Ovary (tissue), 3 donors: ENCODE measurements at regions not wholly inside any gene's neighbourhood (a gene's known extent, or its start where the extent isn't known, plus 50 kb on each side); places are given as distances from the start of the nearest gene placed in this dataset.

Source experiments
- CTCF ChIP-seq, 3 donors: fragments of 450-650 bp in 2 of 3; fragments of 200-600 bp in 1 of 3; IDR thresholded peaks; one replicate each; pipeline versions ENCODE4 v1.5.1 to v1.8.0; 2016 to 2022; ENCODE audit warnings: antibody characterized with exemption in 3 of 3, mild to moderate bottlenecking in 1 of 3
- EP300 ChIP-seq: sonication (generic); formaldehyde crosslinking; IDR thresholded peaks from one replicate; pipeline ENCODE4 v1.6.1; 2017; ENCODE audit warnings: antibody characterized with exemption
- POLR2A ChIP-seq: fragments of 450-650 bp; IDR thresholded peaks from one replicate; pipeline ENCODE4 v1.6.1; 2017; ENCODE audit warnings: antibody characterized with exemption, mild to moderate bottlenecking, moderate library complexity
- donor health status: DM: no; HTN: no; CAD: no.

- TF ChIP-seq CTCF (IDR thresholded peaks at IDR 0.05) (no peak), POLR2A (no peak), EP300 (no peak)
Observed at GRCh38 chr12:97837401-97837800, 374.8 kb downstream of the RMST start.
